K562 (cell line): ENCODE measurements at regions not wholly inside any gene's neighbourhood (a gene's known extent, or its start where the extent isn't known, plus 50 kb on each side); places are given as distances from the start of the nearest gene placed in this dataset.

Source experiments
- ATAC-seq: fragments of 200-7000 bp; cut with Tn5 transposase; 3 replicates; pipeline ENCODE4 v1.9.1; 2020; ENCODE audit warnings: moderate library complexity
- BruUV-seq: library from RNA; stranded (reverse); fragments of 400-500 nt; replicated peaks from 2 replicates; lab custom pipeline; 2021; lab: Mats Ljungman, UMichigan
- CTCF ChIA-PET: fragments of 300-600 bp; formaldehyde crosslinking; extraction: SDS; loops from one replicate; lab custom pipeline; 2021; ENCODE audit warnings: low intra/inter-chr PET ratio; lab: Yijun Ruan, JAX
- POLR2A ChIA-PET: fragments of 300-600, 350-650 bp; sonication (Branson Sonifier 250); formaldehyde crosslinking; extraction: SDS; loops from one replicate; lab custom pipeline; 2021; ENCODE audit warnings: antibody characterized with exemption, inconsistent platforms; lab: Yijun Ruan, JAX
- DNase-seq, 4 experiments: peaks; one replicate each; pipeline versions ENCODE4 v3.0.0 to v3.0.0-alpha.2; 2011 to 2018; ENCODE audit warnings: low spot score in 3 of 4, mixed read lengths in 3 of 4; ENCODE audit errors: extremely low read depth in 1 of 4
- FAIRE-seq: peaks from 2 replicates; lab custom pipeline; 2011; peaks lifted over from hg19 to GRCh38; lab: Jason Lieb, UNC
- H2AFZ ChIP-seq: 2 replicates; pipeline ENCODE4 v1.6.0; 2011; ENCODE audit warnings: low read depth, low read length, control low read depth, inconsistent platforms
- H3K27ac ChIP-seq: fragments of 200-600 bp; 3 replicates; pipeline ENCODE4 v1.8.0; 2011; ENCODE audit warnings: low read depth, mild to moderate bottlenecking, control low read depth, inconsistent platforms, low read length, moderate library complexity, mixed read lengths; ENCODE audit errors: extremely low read depth
- H3K27me3 ChIP-seq, 2 experiments: fragments of 300-600 bp in 1 of 2; 2 replicates in 1 of 2; 3 replicates in 1 of 2; pipeline versions ENCODE4 v1.6.0 to v1.8.0; 2011; ENCODE audit warnings: inconsistent platforms in 2 of 2, low read length in 2 of 2, mild to moderate bottlenecking in 1 of 2, mixed read lengths in 1 of 2, moderate library complexity in 1 of 2; ENCODE audit not compliant: control insufficient read depth in 2 of 2, insufficient read depth in 2 of 2
- H3K36me3 ChIP-seq: fragments of 300-600 bp; 3 replicates; pipeline ENCODE4 v1.8.0; 2011; ENCODE audit warnings: mild to moderate bottlenecking, low read length, inconsistent platforms; ENCODE audit not compliant: control insufficient read depth, insufficient read depth
- H3K4me1 ChIP-seq, 2 experiments: fragments of 200-600 bp in 1 of 2; replicated peaks in 1 of 2; 2 replicates in 1 of 2; 3 replicates in 1 of 2; pipeline versions ENCODE4 v1.5.1 to v1.8.0; 2011; ENCODE audit warnings: inconsistent platforms in 2 of 2, low read length in 2 of 2, mild to moderate bottlenecking in 1 of 2, mixed read lengths in 1 of 2, moderate library complexity in 1 of 2; ENCODE audit not compliant: control insufficient read depth in 2 of 2, insufficient read depth in 2 of 2
- H3K4me2 ChIP-seq: 2 replicates; pipeline ENCODE4 v1.6.1; 2011; ENCODE audit warnings: low read length, control low read depth, inconsistent platforms, mixed read lengths; ENCODE audit not compliant: insufficient read depth
- H3K4me3 ChIP-seq: fragments of 200-600 bp; sonication (generic), shearing (Covaris generic); 2 replicates; pipeline ENCODE4 v1.5.1; 2016; ENCODE audit warnings: control low read depth, inconsistent platforms
- H3K79me2 ChIP-seq: fragments of 200-600 bp; 3 replicates; pipeline ENCODE4 v1.8.0; 2011; ENCODE audit warnings: low read length, inconsistent platforms; ENCODE audit not compliant: control insufficient read depth, insufficient read depth
- H3K9ac ChIP-seq, 2 experiments: 2 replicates each; pipeline versions ENCODE4 v1.6.0 to v1.6.1; 2011; ENCODE audit warnings: low read depth in 2 of 2, low read length in 2 of 2, control low read depth in 1 of 2, inconsistent platforms in 1 of 2, mild to moderate bottlenecking in 1 of 2, mixed read lengths in 1 of 2; ENCODE audit not compliant: insufficient read depth in 1 of 2
- H3K9me1 ChIP-seq: one replicate; pipeline ENCODE4 v1.6.0; 2011; ENCODE audit warnings: inconsistent platforms, mild to moderate bottlenecking, low read length, moderate library complexity; ENCODE audit not compliant: control insufficient read depth, insufficient read depth
- H3K9me3 ChIP-seq: replicated peaks from 2 replicates; pipeline ENCODE4 v1.5.1; 2011; ENCODE audit warnings: low read depth, low read length, inconsistent platforms; ENCODE audit not compliant: control insufficient read depth, insufficient read depth
- H4K20me1 ChIP-seq: replicated peaks from 2 replicates; pipeline ENCODE4 v1.6.1; 2011; ENCODE audit warnings: low read length, inconsistent platforms, mixed read lengths; ENCODE audit not compliant: control insufficient read depth, insufficient read depth
- ERF ChIP-seq: fragments of 450-650 bp; formaldehyde crosslinking; IDR thresholded peaks from 2 replicates; pipeline ENCODE4 v1.4.0; 2020; ENCODE audit warnings: mild to moderate bottlenecking, mixed read lengths
- MEF2D ChIP-seq: conservative IDR thresholded peaks from 2 replicates; pipeline ENCODE4 v1.6.1; 2016; ENCODE audit warnings: low read depth, missing genetic modification characterization, missing compliant biosample characterization
- MTA2 ChIP-seq: fragments of 450-650 bp; IDR thresholded peaks from 2 replicates; pipeline ENCODE4 v1.6.1; 2016; ENCODE audit warnings: low read depth
- NFIX ChIP-seq: fragments of 250-450 bp; sonication (Bioruptor Pico); IDR thresholded peaks from 2 replicates; pipeline ENCODE4 v1.4.0; 2020; ENCODE audit warnings: low read depth, mild to moderate bottlenecking, moderate library complexity
- RCOR1 ChIP-seq, 2 experiments: IDR thresholded peaks; 2 replicates each; pipeline ENCODE4 v1.6.1; 2012; ENCODE audit warnings: low read depth in 2 of 2, low read length in 2 of 2, borderline replicate concordance in 1 of 2, improper control_type of control experiment in 1 of 2
- SMARCB1 ChIP-seq: IDR thresholded peaks from 2 replicates; pipeline ENCODE4 v1.6.1; 2011; ENCODE audit warnings: improper control_type of control experiment, low read depth; ENCODE audit not compliant: insufficient read length
- TSC22D4 ChIP-seq: fragments of 450-650 bp; IDR thresholded peaks from 2 replicates; pipeline ENCODE4 v1.6.1; 2016; ENCODE audit warnings: missing genetic modification characterization, missing biosample characterization, control low read depth
- ZNF134 ChIP-seq: fragments of 250-450 bp; sonication (Bioruptor Pico); conservative IDR thresholded peaks from 2 replicates; pipeline ENCODE4 v1.4.0; 2020
- ZNF24 ChIP-seq: fragments of 450-650 bp; IDR thresholded peaks from 2 replicates; pipeline ENCODE4 v1.6.1; 2016
- ZNF408 ChIP-seq: fragments of 250-450 bp; sonication (Bioruptor Pico); IDR thresholded peaks from 2 replicates; pipeline ENCODE4 v1.4.0; 2020; ENCODE audit warnings: low read depth, mild to moderate bottlenecking, moderate library complexity
- ZNF699 ChIP-seq: fragments of 250-450 bp; sonication (Bioruptor Pico); IDR thresholded peaks from 2 replicates; pipeline ENCODE4 v1.8.0; 2021; ENCODE audit warnings: mild to moderate bottlenecking, moderate library complexity; ENCODE audit not compliant: insufficient replicate concordance
- WGBS: fragments of 100-300 bp; shearing (Covaris generic); methylation state at CpG from one replicate; pipeline ENCODE4 v1.1.6; 2016; ENCODE audit warnings: low coverage, mixed read lengths; ENCODE audit not compliant: insufficient coverage; ENCODE audit errors: missing lambda C conversion rate; 5-methylcytosine and 5-hydroxymethylcytosine counted together
- in situ Hi-C: fragments of 300-500 bp; cut with MboI; formaldehyde crosslinking; loops from 4 replicates; pipeline ENCODE4 v1.15.0; 2018; ENCODE audit warnings: inconsistent platforms, mixed read lengths
- intact Hi-C: fragments of 100-400 bp; cut with micrococcal nuclease; formaldehyde crosslinking; loops from 2 replicates; pipeline ENCODE4 v1.14.2; 2022
- TF ChIP-seq, protein P1 (sequence below), 2 experiments: fragments of 450-650 bp; IDR thresholded peaks; 2 replicates each; pipeline ENCODE4 v1.6.1; 2018; ENCODE audit warnings: mild to moderate bottlenecking in 2 of 2, low read depth in 1 of 2; ENCODE audit not compliant: partially characterized antibody in 2 of 2
- TF ChIP-seq, protein P2 (sequence below): fragments of 150-350 bp; IDR thresholded peaks from 2 replicates; pipeline ENCODE4 v1.6.1; 2014; ENCODE audit warnings: low read depth, mild to moderate bottlenecking, low read length, borderline replicate concordance
- TF ChIP-seq, protein P3 (sequence below): sonication (generic); formaldehyde crosslinking; IDR thresholded peaks from 2 replicates; pipeline ENCODE4 v1.8.0; 2022; ENCODE audit warnings: missing genetic modification reagents, mild to moderate bottlenecking, moderate library complexity, borderline replicate concordance

DNA sequence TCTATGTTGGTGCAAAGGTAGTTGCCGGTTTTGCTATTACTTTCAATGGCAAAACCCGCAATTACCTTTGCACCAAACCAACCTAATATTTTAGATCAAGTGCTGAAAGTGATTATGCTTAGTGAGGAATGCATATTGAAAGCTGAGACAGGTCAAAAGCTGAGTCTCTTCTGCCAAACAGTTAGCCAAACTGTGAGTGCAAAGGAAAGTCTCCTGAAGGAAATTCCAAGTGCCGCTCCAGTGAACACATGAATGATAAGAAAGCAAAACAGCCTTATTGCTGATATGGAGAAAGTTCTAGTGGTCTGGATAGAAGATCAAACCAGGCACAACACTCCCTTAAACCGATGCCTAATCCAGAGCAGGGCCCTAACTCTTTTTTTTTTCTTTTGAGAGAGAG is 83.1 kb upstream of the ERRFI1 start:
- H2AFZ ChIP-seq, result no peak overlapping the region
- ChIA-PET POLR2A (no interaction called here), CTCF (no interaction called here)
- H3K79me2 ChIP-seq, result no peaks in the 10 kb centered on the region
- no peak for TF ChIP-seq ERF (CRISPR knock-in tag)
- TF ChIP-seq MEF2D (tag), result no peak
- TF ChIP-seq, protein P1, sequence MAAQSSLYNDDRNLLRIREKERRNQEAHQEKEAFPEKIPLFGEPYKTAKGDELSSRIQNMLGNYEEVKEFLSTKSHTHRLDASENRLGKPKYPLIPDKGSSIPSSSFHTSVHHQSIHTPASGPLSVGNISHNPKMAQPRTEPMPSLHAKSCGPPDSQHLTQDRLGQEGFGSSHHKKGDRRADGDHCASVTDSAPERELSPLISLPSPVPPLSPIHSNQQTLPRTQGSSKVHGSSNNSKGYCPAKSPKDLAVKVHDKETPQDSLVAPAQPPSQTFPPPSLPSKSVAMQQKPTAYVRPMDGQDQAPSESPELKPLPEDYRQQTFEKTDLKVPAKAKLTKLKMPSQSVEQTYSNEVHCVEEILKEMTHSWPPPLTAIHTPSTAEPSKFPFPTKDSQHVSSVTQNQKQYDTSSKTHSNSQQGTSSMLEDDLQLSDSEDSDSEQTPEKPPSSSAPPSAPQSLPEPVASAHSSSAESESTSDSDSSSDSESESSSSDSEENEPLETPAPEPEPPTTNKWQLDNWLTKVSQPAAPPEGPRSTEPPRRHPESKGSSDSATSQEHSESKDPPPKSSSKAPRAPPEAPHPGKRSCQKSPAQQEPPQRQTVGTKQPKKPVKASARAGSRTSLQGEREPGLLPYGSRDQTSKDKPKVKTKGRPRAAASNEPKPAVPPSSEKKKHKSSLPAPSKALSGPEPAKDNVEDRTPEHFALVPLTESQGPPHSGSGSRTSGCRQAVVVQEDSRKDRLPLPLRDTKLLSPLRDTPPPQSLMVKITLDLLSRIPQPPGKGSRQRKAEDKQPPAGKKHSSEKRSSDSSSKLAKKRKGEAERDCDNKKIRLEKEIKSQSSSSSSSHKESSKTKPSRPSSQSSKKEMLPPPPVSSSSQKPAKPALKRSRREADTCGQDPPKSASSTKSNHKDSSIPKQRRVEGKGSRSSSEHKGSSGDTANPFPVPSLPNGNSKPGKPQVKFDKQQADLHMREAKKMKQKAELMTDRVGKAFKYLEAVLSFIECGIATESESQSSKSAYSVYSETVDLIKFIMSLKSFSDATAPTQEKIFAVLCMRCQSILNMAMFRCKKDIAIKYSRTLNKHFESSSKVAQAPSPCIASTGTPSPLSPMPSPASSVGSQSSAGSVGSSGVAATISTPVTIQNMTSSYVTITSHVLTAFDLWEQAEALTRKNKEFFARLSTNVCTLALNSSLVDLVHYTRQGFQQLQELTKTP (IDR thresholded peaks at IDR 0.05; ENCODE audit: low read depth in 1 of 2, partially characterized antibody in 2 of 2), result no peak
- TF ChIP-seq, protein P2, sequence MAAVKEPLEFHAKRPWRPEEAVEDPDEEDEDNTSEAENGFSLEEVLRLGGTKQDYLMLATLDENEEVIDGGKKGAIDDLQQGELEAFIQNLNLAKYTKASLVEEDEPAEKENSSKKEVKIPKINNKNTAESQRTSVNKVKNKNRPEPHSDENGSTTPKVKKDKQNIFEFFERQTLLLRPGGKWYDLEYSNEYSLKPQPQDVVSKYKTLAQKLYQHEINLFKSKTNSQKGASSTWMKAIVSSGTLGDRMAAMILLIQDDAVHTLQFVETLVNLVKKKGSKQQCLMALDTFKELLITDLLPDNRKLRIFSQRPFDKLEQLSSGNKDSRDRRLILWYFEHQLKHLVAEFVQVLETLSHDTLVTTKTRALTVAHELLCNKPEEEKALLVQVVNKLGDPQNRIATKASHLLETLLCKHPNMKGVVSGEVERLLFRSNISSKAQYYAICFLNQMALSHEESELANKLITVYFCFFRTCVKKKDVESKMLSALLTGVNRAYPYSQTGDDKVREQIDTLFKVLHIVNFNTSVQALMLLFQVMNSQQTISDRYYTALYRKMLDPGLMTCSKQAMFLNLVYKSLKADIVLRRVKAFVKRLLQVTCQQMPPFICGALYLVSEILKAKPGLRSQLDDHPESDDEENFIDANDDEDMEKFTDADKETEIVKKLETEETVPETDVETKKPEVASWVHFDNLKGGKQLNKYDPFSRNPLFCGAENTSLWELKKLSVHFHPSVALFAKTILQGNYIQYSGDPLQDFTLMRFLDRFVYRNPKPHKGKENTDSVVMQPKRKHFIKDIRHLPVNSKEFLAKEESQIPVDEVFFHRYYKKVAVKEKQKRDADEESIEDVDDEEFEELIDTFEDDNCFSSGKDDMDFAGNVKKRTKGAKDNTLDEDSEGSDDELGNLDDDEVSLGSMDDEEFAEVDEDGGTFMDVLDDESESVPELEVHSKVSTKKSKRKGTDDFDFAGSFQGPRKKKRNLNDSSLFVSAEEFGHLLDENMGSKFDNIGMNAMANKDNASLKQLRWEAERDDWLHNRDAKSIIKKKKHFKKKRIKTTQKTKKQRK, result no peak
- no peak for TF ChIP-seq TSC22D4
- TF ChIP-seq NFIX (CRISPR knock-in tag), result no peak
- no peak for TF ChIP-seq ZNF699 (CRISPR knock-in tag)
- TF ChIP-seq SMARCB1, result no peak
- TF ChIP-seq, protein P3, sequence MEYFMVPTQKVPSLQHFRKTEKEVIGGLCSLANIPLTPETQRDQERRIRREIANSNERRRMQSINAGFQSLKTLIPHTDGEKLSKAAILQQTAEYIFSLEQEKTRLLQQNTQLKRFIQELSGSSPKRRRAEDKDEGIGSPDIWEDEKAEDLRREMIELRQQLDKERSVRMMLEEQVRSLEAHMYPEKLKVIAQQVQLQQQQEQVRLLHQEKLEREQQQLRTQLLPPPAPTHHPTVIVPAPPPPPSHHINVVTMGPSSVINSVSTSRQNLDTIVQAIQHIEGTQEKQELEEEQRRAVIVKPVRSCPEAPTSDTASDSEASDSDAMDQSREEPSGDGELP (CRISPR knock-in tag), result no peak
- no peak for TF ChIP-seq ZNF24
- no peak for TF ChIP-seq MTA2
- no peak for TF ChIP-seq ZNF408 (CRISPR knock-in tag)
- TF ChIP-seq ZNF134 (CRISPR knock-in tag), result no peak
- no peak for TF ChIP-seq RCOR1 (IDR thresholded peaks at IDR 0.05; ENCODE audit: borderline replicate concordance in 1 of 2, low read depth in 2 of 2, low read length in 2 of 2)
- intact Hi-C loops, result no loop called here
- no peaks in the 10 kb centered on the region for H3K27me3 ChIP-seq
- no peak overlapping the region for H3K4me3 ChIP-seq
- no peaks in the 10 kb centered on the region for H4K20me1 ChIP-seq
- H3K36me3 ChIP-seq, result no peaks in the 10 kb centered on the region
- no peaks in the 10 kb centered on the region for H3K9me1 ChIP-seq
- H3K9ac ChIP-seq, result no peak overlapping the region
- no peak for DNase-seq
- in situ Hi-C loops, result no loop called here
- H3K9me3 ChIP-seq, result no peaks in the 10 kb centered on the region
- peaks cover 0 to 7% of the 10 kb centered on the region in 2 experiments; a peak in 1 of 5 replicates for H3K4me1 ChIP-seq
- no TSS peak for BruUV-seq
- no peak for ATAC-seq
- no peak for FAIRE-seq
- 43% methylated on average over 4 of the region's 4 CpGs for WGBS
- H3K27ac ChIP-seq, result no peak overlapping the region
- no peak overlapping the region for H3K4me2 ChIP-seq
